Body of pancreas (tissue), 4 donors: ENCODE measurements at regions not wholly inside any gene's neighbourhood (a gene's known extent, or its start where the extent isn't known, plus 50 kb on each side); places are given as distances from the start of the nearest gene placed in this dataset.

Experiments used
- CTCF ChIP-seq, 7 experiments: fragments of 450-650 bp in 4 of 7; fragments of 200-600 bp in 3 of 7; sonication (generic) in 3 of 7; IDR thresholded peaks; one replicate each; pipeline ENCODE4 v1.5.1; 2016 to 2019; ENCODE audit warnings: antibody characterized with exemption in 7 of 7
- POLR2A ChIP-seq, 3 donors: fragments of 450-650 bp; IDR thresholded peaks; one replicate each; pipeline ENCODE4 v1.6.1; 2016; ENCODE audit warnings: antibody characterized with exemption in 3 of 3, mild to moderate bottlenecking in 2 of 3

- no peak for TF ChIP-seq POLR2A (IDR thresholded peaks at IDR 0.05)
- TF ChIP-seq CTCF (IDR thresholded peaks at IDR 0.05), result no peak
These were observed 66.8 kb upstream of the KRAS start for GRCh38 chr12:25317553-25317952.
